Upper lobe of left lung (tissue), 4 donors: ENCODE measurements at regions not wholly inside any gene's neighbourhood (a gene's known extent, or its start where the extent isn't known, plus 50 kb on each side); places are given as distances from the start of the nearest gene placed in this dataset.

Experiments
- CTCF ChIP-seq, 6 experiments: fragments of 450-650 bp in 4 of 6; fragments of 200-600 bp in 2 of 6; sonication (generic) in 2 of 6; IDR thresholded peaks; one replicate each; pipeline ENCODE4 v1.5.1; 2016 to 2019; ENCODE audit warnings: antibody characterized with exemption in 6 of 6
- POLR2A ChIP-seq, 4 donors: fragments of 450-650 bp; IDR thresholded peaks; one replicate each; pipeline ENCODE4 v1.5.1; 2016 to 2017; ENCODE audit warnings: antibody characterized with exemption in 4 of 4, mild to moderate bottlenecking in 2 of 4

- TF ChIP-seq POLR2A (IDR thresholded peaks at IDR 0.05) (no peak), CTCF (IDR thresholded peaks at IDR 0.05) (no peak)
Measured at GRCh38 chr10:44822966-44823365, 88.2 kb upstream of the TMEM72 start.
